ENCODE measurements at regions not wholly inside any gene's neighbourhood (a gene's known extent, or its start where the extent isn't known, plus 50 kb on each side); places are given as distances from the start of the nearest gene placed in this dataset.

DNA sequence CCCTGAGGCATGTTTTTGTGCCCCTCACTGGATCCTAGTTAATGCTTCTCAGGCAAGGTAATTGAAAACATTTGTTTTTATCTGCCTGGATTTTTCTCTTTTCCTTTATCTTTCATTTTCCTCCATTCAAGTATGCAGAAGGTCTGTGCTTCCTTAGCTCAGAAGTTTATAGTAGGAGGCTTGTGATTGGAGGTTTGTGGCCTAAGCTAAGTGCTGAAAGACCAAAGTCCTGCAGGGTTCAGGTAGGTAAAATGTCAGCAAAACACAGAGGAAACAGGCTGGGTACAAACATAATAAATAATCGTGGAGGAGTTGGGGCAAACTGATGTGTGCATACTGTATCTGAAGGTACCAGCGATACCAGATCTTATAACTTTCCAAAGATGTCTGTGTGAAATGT is 230.9 kb upstream of the KLF4 start:
- DNase-seq (ENCODE audit: low spot score) = no peak

DNA sequence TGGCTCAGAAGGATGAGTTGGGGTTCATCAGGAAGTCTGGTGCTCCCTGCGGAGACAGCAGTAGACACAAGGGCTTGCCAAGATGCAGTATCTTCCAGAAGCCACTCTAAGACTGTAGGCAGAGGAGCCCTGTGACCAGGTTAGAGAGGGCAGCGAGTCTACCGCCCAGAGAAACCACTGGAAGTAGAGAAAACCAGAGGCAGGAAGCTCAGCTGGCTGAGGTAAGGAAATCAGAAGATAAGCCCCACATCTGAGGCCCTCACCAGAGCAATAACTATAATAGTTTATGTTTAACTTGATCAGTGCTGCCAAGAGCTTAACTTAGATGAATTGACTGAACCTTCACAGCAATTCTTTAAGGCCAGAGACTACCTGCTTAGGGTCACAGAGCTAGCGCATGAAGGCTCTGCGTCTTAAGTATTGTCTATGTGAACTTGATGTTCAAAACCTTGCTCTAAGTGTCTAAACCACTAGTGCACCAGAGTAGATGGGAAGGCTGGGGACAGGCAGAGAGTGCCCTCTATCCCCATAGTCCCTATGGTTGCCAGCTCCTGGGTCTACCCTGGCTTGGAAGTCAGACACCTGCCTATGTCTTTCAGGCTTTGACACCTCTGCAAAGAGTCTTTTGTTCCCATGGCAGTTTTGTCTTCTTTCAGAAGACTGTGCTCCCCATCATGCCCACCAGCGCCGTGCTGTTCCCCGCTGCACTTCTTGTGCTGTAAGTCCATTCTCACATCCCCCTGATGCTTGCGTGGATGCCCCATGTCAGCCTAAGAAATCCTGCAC is 228.2 kb upstream of the KLF4 start:
- DNase-seq (ENCODE audit: low spot score) = no peak

DNA sequence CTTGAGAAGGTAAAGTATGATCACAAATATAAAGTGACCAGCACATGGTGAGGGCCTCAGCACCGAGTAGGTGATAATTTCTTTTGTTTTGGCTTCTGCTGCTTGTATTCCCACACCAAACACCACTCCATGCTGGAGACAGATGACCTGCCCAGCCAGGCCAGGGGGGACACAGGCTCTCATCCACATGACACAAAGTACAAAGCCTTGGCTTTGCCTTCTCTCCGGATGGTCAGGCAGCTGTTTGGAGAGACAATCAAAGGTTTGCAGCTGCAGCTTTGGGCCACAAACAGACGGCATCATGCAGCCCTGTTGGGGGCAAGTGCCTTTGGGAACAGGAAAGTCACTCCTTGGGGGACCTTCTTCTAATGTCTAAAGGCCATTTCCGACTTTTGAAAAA is 226.2 kb upstream of the KLF4 start:
- DNase-seq (ENCODE audit: low spot score) = no peak

DNA sequence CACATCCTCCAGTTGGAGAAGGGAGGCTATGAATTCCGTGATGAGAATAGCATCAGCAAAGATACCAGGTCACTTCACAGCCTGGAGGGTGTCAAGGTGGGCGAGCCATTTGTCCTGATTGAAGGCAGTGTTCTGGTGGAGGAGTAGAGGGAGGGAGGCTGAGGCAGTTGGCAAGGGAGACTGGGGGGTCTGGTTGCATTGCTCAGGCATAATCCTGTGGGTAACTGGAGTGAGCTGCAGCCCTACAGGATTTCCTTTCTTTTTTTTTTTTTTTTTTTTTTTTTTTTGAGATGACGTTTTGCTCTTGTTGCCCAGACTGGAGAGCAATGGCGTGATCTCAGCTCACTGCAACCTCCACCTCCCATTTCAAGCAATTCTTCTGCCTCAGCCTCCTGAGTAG is 223.9 kb upstream of the KLF4 start:
- DNase-seq (ENCODE audit: low spot score) = no peak

DNA sequence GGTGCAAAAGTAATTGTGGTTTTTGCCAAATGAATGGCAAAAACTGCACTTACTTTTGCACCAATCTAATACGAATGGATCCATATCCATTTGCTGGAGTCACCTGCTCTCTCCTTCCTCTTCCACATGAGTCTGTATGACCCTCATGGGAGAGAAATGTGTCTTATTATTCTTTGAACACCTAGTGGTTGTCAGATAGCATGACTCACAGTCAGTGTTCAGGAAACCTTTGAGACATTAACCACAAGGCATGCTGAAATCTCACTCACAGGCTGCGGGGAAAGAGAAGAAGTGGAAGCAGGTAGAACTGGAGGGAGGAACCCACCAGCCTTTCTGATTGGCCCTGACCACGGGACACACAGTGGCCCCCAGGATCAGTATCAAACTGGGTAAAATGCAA is 222.8 kb upstream of the KLF4 start:
- DNase-seq (ENCODE audit: low spot score) = peak; percentile 33

DNA sequence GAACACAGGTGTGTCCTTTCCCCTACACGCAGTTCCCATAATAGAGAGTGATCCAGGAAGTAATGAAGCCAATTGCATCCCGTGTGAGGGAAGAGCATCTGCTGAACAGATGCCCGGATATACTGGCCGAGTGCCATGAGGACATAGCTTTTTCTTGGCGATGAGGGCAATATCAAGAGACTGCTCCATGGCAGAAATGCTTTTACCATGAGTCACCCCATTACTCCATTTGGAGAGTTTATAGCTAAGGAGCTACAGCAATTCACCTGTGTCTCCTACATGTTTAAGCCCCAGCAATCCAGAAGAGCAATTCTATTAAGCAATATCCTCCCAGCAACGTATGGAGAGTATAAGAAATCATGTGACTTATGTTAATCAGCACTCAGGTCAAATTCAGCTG is 222.0 kb upstream of the KLF4 start:
- DNase-seq (ENCODE audit: low spot score) = peak; percentile 93

DNA sequence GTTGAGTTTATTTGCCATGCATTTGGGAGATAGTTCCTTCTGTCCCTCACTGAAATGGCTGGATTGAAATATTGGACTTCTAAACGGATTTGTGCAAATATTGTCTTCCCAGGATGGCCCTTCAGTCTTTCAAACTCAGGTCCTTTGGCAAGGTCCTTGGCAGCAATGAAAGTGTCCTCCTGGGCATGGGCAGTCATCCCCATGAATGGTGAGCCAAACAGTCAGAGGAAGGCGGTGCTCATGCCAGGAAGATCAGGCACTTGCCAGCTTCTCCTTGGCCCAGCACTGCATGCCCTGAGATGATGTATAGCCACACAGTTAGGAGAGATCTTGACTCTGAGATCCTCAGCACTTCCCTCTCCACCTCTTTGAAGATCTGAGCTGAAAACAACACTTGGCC is 221.4 kb upstream of the KLF4 start:
- DNase-seq (ENCODE audit: low spot score) = no peak

DNA sequence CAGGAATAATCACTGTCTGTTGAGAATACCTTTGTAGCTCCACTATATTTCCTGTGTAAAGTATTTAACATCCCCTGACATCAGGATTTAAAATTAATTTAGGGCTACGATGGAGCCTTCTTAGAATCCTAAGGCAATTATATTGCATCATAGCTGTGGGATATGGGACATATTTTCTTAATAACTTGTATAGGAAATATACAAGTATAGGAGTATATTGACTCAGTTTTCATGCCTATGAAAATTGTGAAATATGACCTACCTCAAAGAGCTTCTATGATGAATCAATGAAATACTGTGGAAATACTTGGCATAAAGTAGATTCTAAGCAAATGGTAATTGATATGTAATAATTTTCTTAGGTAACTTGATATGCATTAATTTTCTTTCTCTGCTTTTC is 221.0 kb upstream of the KLF4 start:
- no peak for DNase-seq (ENCODE audit: low spot score)

DNA sequence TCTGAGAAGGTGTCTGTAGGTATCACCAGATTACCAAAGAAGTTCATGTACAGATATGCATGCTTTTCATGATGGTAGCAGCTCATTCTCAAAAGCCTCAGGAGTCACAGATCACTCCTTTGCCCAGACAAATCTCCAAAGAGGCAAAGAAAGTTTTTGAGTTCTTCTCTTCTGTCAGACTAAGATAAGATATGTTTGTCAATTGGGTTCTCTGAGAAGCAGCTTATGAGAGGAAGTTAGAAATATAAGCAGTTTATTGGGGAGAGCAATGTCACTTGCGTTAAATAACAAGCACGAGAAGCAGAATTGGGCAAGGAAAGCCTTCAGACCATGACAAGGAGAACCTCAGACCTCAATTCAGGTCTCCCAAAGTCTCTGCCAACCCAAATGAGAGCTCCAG is 219.2 kb upstream of the KLF4 start:
- DNase-seq (ENCODE audit: low spot score) = no peak

DNA sequence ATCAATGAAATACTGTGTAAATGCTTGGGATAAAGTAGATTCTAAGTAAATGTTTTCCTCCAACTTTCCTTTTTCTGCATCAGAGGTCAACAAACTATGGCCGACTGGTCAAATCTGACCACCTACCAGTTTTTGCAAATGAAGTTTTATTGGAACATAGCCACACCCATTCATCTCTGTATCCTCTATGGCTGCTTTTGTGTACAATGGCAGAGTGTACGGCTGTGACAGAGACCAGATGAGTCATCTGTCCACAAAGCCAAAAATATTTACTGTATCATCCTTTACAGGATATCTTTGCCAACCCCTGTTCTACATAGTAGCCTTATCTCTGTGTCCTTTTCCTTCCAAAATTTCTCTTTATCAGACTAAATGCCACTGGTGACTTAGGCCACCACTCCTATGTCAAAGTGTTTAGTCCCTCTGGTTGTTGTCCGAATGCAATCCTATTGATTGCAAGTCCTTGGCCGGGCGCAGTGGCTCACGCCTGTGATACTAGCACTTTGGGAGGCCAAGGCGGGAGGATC is 218.4 kb upstream of the KLF4 start:
- DNase-seq (ENCODE audit: low spot score) = no peak

DNA sequence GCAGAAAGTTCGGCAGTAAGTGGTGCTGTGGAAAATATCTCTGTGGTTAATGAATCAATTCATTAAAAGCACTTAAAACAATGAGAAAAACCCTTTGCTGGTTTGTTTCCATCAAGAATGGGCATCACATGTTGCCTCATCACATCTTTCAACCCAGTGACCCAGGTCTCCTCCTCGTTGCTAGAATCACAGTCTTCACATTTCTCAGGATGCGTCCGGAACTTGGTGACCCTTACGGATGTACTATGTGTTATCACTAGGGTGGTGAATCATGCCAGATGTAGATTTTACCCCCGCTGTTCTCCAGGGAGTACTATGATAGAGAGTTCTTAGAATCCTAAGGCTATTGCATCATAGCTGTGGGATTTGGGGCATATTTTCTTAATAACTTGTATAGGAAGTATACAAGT is 217.9 kb upstream of the KLF4 start:
- no peak for DNase-seq (ENCODE audit: low spot score)

DNA sequence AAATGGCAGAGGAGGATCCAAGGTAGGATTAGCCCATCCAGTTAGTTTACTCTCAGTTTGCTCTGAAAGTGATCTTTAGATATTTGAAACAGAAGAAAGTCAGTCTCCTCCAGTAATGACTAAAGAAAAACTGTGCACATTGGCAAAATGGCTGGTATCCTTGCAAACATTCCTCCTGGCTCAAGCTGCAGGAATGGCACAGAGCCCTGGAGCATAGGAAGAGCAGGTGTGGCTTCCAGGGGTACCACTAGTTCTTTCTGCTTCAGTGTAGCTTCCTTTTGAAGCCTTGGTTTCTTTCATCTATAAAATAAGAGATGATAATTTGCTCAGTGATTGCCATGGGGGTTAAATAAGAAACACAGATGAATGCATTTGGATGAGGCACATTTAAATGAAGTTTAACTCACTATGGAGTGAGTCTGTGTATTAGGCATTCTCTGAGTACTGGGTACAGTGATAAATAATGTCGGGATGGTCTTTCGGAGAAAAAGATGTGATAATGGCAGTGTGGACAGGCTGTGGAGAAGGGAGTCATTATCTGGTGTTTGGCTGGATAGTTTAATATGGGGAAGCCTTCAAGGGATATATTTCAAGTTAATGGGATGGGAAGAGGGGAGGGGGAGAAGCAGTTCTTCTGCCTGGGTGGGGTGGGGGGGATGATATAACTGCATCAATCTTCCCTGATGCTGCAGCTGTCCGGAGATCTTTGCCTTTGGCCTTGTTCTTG is 217.3 kb upstream of the KLF4 start:
- DNase-seq (ENCODE audit: low spot score) = no peak

DNA sequence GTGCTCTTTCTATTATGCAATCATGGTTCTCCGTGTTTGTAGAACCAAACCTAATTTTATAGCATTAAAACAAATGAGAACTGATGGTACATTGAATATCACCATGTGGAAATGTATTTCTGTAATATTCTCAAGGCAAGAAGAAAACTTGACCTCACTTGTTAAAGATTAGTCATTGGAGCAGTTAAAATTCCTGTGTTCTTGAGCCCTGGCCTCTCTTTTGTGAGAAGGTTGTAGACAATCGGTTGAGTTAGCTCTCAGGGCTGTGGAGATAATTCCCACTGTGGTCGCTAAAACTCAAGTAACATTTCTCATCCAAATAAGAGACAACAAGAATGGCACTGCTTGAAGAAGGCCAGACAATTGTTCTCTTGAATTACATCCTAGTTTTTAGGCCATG is 216.0 kb upstream of the KLF4 start:
- no peak for DNase-seq (ENCODE audit: low spot score)

DNA sequence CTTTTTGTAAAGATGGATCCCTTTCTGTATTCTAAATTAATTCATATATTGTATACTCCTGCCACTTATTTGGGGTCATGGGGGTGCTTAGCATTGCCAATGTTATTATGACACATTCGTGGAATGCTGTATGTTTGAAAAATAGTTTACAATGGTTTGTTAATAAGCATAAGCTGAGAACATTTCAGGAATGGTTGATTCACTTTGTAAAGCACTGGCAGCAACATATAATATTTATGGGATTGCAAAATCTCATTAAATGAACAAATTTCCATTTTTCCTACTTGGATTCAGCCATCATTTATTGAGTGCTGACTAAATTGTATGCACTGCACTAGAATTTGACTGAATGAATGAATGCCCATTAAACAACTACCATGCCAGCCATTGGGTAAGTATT is 215.2 kb upstream of the KLF4 start:
- no peak for DNase-seq (ENCODE audit: low spot score)

DNA sequence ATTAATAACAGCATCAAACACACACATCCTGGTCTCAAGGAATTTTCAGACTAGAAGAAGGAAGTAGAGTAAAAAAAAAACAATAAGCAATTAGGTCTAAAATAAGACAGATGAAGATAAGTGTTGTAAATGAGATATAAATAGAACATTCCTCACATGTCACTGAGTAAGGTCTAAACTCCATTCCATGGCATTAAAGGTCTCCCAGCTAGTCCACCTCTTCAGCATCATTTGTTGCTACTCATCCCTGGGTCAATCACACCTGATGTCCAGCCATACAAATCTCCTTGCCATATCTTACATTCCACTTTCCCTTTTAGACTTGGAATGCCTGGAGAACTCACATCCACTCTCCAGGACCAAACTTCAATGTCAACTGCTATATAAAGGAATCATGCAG is 214.1 kb upstream of the KLF4 start:
- DNase-seq (ENCODE audit: low spot score) = no peak

DNA sequence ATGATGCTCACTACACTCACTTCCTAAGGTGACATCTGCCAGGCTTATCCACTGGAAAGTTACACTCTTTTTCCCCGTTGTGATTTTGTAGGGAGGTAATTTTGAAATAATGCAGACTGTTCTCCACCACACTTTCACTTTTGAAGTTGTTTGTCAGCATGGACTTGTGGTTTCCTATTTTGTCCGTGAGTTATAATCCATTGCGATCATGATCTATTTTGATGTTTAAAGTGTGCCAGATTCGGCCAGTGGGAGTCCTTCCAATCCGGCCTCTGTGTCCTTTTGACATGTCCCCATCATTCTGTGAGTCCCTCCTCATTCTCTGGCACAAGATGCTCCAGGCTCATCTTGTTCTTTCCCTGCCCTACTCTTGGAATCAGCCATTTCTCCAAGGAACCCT is 211.3 kb upstream of the KLF4 start:
- no peak for DNase-seq (ENCODE audit: low spot score)

DNA sequence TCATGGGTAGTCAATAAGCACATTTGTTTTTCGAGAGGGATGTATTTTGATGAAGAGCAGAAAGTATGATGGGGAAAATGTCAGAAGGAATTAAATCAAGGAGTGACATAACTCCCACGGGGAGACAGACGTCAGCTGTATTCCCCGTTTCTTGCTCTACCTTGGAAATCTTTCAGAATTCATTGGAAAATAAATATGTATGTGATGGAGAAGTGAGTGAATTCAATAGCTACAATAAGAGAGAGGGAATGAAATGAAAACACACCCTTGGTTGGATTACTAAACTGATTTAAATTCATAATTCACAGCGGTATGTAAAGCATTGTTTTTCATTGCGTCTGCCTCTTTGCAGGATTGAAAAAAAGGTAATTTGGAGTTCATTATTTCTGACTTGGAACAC is 209.7 kb upstream of the KLF4 start:
- no peak for DNase-seq (ENCODE audit: low spot score)

DNA sequence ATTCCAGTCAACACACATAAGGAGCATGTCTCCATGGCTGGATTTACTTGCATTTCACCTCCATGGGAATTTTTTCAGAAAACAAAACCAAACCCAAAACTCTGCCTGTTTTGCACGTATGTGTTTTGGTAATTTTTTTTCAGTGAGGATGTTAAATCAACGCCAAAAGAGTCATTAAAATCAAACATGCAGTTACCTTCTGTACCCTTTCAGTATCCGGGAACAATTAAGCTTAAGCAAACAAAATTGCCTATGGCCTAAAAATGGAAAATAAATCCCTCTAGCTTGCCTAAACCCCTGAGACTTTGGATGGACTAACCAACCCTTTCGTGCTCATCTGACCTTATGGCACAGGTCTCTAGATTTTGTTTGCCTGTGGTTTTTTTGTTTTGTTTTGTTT is 209.2 kb upstream of the KLF4 start:
- no peak for DNase-seq (ENCODE audit: low spot score)

DNA sequence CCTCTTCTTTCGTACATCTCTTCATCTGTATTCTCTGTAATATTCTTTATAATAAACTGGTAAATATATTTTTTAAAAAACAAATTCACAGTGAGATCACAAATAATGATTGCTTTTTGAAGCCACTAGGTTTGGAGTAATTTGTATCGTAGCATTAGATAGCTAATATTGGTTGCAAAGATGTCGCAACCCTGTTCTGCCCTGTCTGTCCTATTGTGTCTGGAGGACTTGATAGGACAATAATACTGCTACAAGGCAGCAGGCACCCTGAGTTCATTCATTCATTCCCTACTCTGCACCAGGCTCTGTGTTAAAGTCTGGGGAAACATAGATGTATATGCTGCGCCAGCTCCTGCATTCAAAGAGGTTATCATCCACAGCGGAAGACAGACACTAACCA is 206.7 kb upstream of the KLF4 start:
- no peak for DNase-seq (ENCODE audit: low spot score)

DNA sequence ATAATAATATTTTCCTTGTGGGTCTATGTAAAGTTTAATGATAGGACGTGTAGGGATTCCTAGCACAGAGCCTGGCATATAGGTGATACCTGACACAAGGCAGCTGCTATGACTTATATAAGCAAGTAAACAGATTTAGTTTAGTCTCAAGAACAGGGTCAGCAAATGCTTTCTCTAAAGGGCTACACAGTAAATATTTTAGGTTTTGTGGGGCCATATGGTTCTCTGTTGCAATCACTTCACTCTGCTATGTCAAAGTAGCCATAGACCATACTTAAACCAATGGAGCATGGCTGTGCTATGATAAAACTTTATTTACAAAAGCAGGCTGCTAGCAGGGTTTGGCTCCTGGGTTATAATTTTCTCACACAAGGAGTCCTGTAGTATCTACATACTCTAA is 204.8 kb upstream of the KLF4 start:
- DNase-seq (ENCODE audit: low spot score) = no peak

DNA sequence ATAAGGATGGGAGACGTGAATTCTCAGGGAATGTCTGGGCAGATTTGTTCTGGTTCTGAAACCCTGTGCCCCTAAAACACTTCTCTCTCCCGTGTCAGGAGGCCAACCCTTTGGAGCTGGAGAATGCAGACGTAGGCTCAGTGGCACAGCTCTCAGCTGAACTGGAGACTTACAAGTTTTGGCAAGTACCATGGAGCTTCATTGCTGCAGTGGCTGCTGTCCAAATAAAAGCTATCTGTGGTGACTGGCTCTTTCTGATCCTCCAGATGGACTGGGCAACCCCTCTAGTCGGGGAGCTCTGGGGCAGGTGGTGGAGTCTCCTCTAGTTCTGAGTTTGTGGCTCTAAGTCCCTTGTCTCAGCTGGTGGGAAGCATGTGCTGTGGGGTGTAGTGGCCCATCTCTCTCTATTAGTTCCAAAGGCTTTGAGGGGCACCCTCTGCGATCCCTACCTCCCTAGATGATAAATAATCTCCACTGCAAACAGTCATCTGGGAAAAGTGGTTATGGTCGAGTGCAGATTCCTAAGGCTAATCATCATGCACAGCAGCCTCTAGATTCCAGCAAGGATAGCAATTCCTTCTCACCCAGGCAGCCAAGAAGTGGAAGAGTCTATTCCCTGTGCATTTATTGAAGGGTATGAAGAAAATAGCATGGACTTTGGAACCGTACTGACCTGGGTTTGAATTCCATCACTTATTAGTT is 204.2 kb upstream of the KLF4 start:
- DNase-seq (ENCODE audit: low spot score) = no peak

DNA sequence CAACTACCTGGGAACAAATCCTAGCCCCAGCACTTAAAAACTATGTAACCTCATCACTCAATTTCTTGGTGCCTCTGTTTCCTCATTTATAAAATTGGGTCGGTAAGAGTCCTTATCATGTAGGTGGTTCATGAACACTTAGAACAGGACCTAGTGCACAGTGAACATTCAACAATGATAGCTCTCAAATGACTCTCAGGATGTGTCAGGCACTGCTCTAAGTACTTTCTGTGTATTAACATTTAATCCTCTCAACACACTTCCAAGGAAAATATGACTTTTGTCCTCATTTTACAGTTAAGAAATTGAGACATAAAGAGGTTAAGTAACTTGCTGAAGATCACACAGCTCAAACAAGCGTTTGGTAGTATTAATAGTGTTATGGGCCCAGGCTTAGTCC is 202.1 kb upstream of the KLF4 start:
- no peak for DNase-seq (ENCODE audit: low spot score)

DNA sequence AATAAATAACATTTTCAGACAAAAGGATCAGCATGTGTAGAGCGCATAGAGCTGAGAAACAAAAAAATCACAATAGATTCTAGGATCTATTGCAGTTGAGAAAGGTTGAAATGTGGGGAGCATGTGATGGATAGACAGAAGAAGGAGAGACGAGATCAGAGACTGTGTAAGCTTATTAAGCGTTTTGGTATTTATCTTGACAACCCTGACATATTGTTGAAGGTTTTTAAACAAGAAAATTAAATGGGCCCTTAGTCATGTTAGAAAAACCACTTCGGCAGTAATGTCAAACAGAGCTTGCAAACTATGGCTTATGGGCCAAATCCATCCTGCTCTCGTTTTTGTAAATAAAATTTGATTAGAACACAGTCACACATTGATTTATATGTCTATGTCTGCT is 200.5 kb upstream of the KLF4 start:
- no peak for DNase-seq (ENCODE audit: low spot score)

Data from kidney capillary endothelial cell (primary cell).